Left ventricle myocardium inferior (tissue), 1 donor: ENCODE measurements at regions not wholly inside any gene's neighbourhood (a gene's known extent, or its start where the extent isn't known, plus 50 kb on each side); places are given as distances from the start of the nearest gene placed in this dataset.

Source experiments
- DNase-seq: peaks from one replicate; pipeline ENCODE4 v3.0.0-alpha.2; 2020
- H3K27ac ChIP-seq: fragments of 200-600 bp; replicated peaks from 2 replicates; pipeline ENCODE4 v1.8.0; 2021
- H3K27me3 ChIP-seq: fragments of 200-600 bp; 2 replicates; pipeline ENCODE4 v1.8.0; 2021; ENCODE audit warnings: low read depth
- H3K36me3 ChIP-seq: fragments of 200-600 bp; 2 replicates; pipeline ENCODE4 v1.8.0; 2021
- H3K4me1 ChIP-seq: fragments of 200-600 bp; 2 replicates; pipeline ENCODE4 v1.8.0; 2021
- H3K4me3 ChIP-seq: fragments of 200-600 bp; 2 replicates; pipeline ENCODE4 v1.8.0; 2021; ENCODE audit warnings: mild to moderate bottlenecking, moderate library complexity
- H3K9me3 ChIP-seq: fragments of 200-600 bp; replicated peaks from 2 replicates; pipeline ENCODE4 v1.8.0; 2021
- intact Hi-C: fragments of 100-400 bp; cut with micrococcal nuclease; formaldehyde crosslinking; loops from one replicate; pipeline ENCODE4 v1.11.0; 2022
- TF ChIP-seq, protein P1 (sequence below): fragments of 200-600 bp; IDR thresholded peaks from 2 replicates; pipeline ENCODE4 v1.8.0; 2021; ENCODE audit warnings: antibody characterized with exemption, mild to moderate bottlenecking, borderline replicate concordance
- donor health status: DM: no; HTN: yes; CAD: no; lungs with severe emphysema.

GRCh38 chr6:56897789-56898529 is 56.9 kb upstream of the BEND6 start:
- no peaks in the 10 kb centered on the region for H3K27me3 ChIP-seq
- intact Hi-C loops: no loop called here
- TF ChIP-seq, protein P1, sequence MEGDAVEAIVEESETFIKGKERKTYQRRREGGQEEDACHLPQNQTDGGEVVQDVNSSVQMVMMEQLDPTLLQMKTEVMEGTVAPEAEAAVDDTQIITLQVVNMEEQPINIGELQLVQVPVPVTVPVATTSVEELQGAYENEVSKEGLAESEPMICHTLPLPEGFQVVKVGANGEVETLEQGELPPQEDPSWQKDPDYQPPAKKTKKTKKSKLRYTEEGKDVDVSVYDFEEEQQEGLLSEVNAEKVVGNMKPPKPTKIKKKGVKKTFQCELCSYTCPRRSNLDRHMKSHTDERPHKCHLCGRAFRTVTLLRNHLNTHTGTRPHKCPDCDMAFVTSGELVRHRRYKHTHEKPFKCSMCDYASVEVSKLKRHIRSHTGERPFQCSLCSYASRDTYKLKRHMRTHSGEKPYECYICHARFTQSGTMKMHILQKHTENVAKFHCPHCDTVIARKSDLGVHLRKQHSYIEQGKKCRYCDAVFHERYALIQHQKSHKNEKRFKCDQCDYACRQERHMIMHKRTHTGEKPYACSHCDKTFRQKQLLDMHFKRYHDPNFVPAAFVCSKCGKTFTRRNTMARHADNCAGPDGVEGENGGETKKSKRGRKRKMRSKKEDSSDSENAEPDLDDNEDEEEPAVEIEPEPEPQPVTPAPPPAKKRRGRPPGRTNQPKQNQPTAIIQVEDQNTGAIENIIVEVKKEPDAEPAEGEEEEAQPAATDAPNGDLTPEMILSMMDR: no peak
- H3K4me1 ChIP-seq: no peaks in the 10 kb centered on the region
- no peak overlapping the region for H3K4me3 ChIP-seq
- H3K36me3 ChIP-seq: no peaks in the 10 kb centered on the region
- H3K9me3 ChIP-seq: no peaks in the 10 kb centered on the region
- H3K27ac ChIP-seq: no peak overlapping the region
- no peak for DNase-seq

DNA sequence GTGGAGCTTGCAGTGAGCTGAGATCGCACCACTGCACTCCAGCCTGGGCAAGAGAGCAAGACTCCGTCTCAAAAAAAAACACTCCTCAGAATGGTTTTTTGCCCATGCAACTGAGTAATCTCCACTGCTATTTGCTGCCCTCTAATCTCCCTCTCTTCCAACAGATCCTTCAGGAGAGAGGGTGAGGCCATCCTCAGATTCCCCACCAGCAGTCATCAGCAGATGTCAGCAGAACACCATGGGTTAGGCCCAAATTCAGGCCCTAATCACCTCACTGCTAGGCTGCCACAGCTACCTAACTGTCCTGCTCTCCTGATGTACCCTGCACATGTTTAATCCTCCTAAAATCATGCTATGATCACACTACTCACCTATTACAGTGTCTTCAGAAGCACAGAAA is 63.2 kb upstream of the BEND6 start:
- Histone ChIP-seq H3K4me1 (no peaks in the 10 kb centered on the region), H3K27ac (no peak overlapping the region), H3K27me3 (no peaks in the 10 kb centered on the region), H3K36me3 (no peaks in the 10 kb centered on the region), H3K9me3 (no peaks in the 10 kb centered on the region), H3K4me3 (no peak overlapping the region)
- DNase-seq: no peak
- TF ChIP-seq, protein P1: no peak
- intact Hi-C loops: no loop called here

GRCh38 chr6:56890683-56891429 is 64.1 kb upstream of the BEND6 start:
- TF ChIP-seq, protein P1: no peak
- Histone ChIP-seq H3K4me3 (no peak overlapping the region), H3K9me3 (no peaks in the 10 kb centered on the region), H3K36me3 (no peaks in the 10 kb centered on the region), H3K27me3 (no peaks in the 10 kb centered on the region), H3K4me1 (no peaks in the 10 kb centered on the region), H3K27ac (no peak overlapping the region)
- intact Hi-C loops: no loop called here
- DNase-seq: no peak

GRCh38 chr6:56890066-56890465 is 64.8 kb upstream of the BEND6 start:
- no peak overlapping the region for H3K27ac ChIP-seq
- DNase-seq: no peak
- H3K4me1 ChIP-seq: no peaks in the 10 kb centered on the region
- TF ChIP-seq, protein P1: no peak
- no peaks in the 10 kb centered on the region for H3K9me3 ChIP-seq
- no peaks in the 10 kb centered on the region for H3K36me3 ChIP-seq
- intact Hi-C loops: no loop called here
- H3K4me3 ChIP-seq: no peak overlapping the region
- H3K27me3 ChIP-seq: no peaks in the 10 kb centered on the region

- no peaks in the 10 kb centered on the region for H3K27me3 ChIP-seq
- no peak overlapping the region for H3K27ac ChIP-seq
- intact Hi-C loops: no loop called here
- H3K9me3 ChIP-seq: no peaks in the 10 kb centered on the region
- no peaks in the 10 kb centered on the region for H3K36me3 ChIP-seq
- DNase-seq: no peak
- H3K4me3 ChIP-seq: no peak overlapping the region
- TF ChIP-seq, protein P1: no peak
- H3K4me1 ChIP-seq: no peaks in the 10 kb centered on the region
Measured at GRCh38 chr6:56889492-56889891, 65.4 kb upstream of the BEND6 start.
